HFFc6 (cell line): ENCODE measurements at regions not wholly inside any gene's neighbourhood (a gene's known extent, or its start where the extent isn't known, plus 50 kb on each side); places are given as distances from the start of the nearest gene placed in this dataset.

Experiments used
- DNase-seq: peaks from one replicate; pipeline ENCODE4 v3.0.0-alpha.2; 2018
- H3K27ac Mint-ChIP-seq: 2 replicates; pipeline ENCODE4 v1.8.0; 2020; ENCODE audit warnings: mild to moderate bottlenecking, mixed read lengths
- H3K27me3 Mint-ChIP-seq: 2 replicates; pipeline ENCODE4 v1.8.0; 2021; ENCODE audit warnings: mild to moderate bottlenecking, moderate library complexity, mixed read lengths; ENCODE audit not compliant: insufficient read depth
- H3K36me3 Mint-ChIP-seq: 2 replicates; pipeline ENCODE4 v1.8.0; 2021; ENCODE audit warnings: low read depth, mixed read lengths
- H3K4me1 Mint-ChIP-seq: 2 replicates; pipeline ENCODE4 v1.8.0; 2020; ENCODE audit warnings: low read depth, mixed read lengths
- H3K4me3 Mint-ChIP-seq: 2 replicates; pipeline ENCODE4 v1.8.0; 2020; ENCODE audit warnings: mild to moderate bottlenecking, moderate library complexity, mixed read lengths
- H3K9me3 Mint-ChIP-seq: 2 replicates; pipeline ENCODE4 v1.8.0; 2020; ENCODE audit warnings: mild to moderate bottlenecking, mixed read lengths
- CTCF ChIP-seq: fragments of 200-600 bp; sonication (generic); IDR thresholded peaks from 2 replicates; pipeline ENCODE4 v1.5.0; 2021; ENCODE audit warnings: antibody characterized with exemption, mild to moderate bottlenecking

GRCh38 chr10:10527861-10528562 is 489.7 kb upstream of the CELF2 start:
- TF ChIP-seq CTCF: no peak
- Mint-ChIP-seq H3K36me3 (no peaks in the 10 kb centered on the region), H3K27me3 (no peaks in the 10 kb centered on the region), H3K27ac (no peak overlapping the region), H3K4me1 (no peaks in the 10 kb centered on the region), H3K4me3 (no peak overlapping the region), H3K9me3 (peaks cover 37% of the 10 kb centered on the region)
- DNase-seq: no peak

- Mint-ChIP-seq H3K27ac (no peak overlapping the region), H3K27me3 (no peaks in the 10 kb centered on the region)
Measured at GRCh38 chr10:10528563-10528910, 489.1 kb upstream of the CELF2 start.

GRCh38 chr10:10530313-10530712 is 487.4 kb upstream of the CELF2 start:
- no peak overlapping the region for H3K4me3 Mint-ChIP-seq
- H3K9me3 Mint-ChIP-seq: peaks cover 41% of the 10 kb centered on the region
- TF ChIP-seq CTCF: no peak
- no peak for DNase-seq
- H3K27ac Mint-ChIP-seq: no peak overlapping the region
- no peaks in the 10 kb centered on the region for H3K4me1 Mint-ChIP-seq
- no peaks in the 10 kb centered on the region for H3K36me3 Mint-ChIP-seq
- H3K27me3 Mint-ChIP-seq: peaks cover 2% of the 10 kb centered on the region

More at GRCh38 chr10:10528563-10528910, 489.1 kb upstream of the CELF2 start:
- Mint-ChIP-seq H3K9me3 (peaks cover 40% of the 10 kb centered on the region), H3K4me3 (no peak overlapping the region), H3K4me1 (no peaks in the 10 kb centered on the region), H3K36me3 (no peaks in the 10 kb centered on the region)
- TF ChIP-seq CTCF: no peak
- no peak for DNase-seq

- TF ChIP-seq CTCF: no peak
- H3K9me3 Mint-ChIP-seq: peaks cover 51% of the 10 kb centered on the region
- no peaks in the 10 kb centered on the region for H3K36me3 Mint-ChIP-seq
- H3K27ac Mint-ChIP-seq: no peak overlapping the region
- no peaks in the 10 kb centered on the region for H3K4me1 Mint-ChIP-seq
- H3K27me3 Mint-ChIP-seq: peaks cover 2% of the 10 kb centered on the region
- no peak overlapping the region for H3K4me3 Mint-ChIP-seq
- DNase-seq: no peak
Measured at GRCh38 chr10:10532236-10532635, 485.4 kb upstream of the CELF2 start.

- no peaks in the 10 kb centered on the region for H3K36me3 Mint-ChIP-seq
- H3K27me3 Mint-ChIP-seq: peaks cover 2% of the 10 kb centered on the region
- no peak for TF ChIP-seq CTCF
- H3K27ac Mint-ChIP-seq: no peak overlapping the region
- H3K4me1 Mint-ChIP-seq: no peaks in the 10 kb centered on the region
- no peak for DNase-seq
- no peak overlapping the region for H3K4me3 Mint-ChIP-seq
- H3K9me3 Mint-ChIP-seq: peaks cover 46% of the 10 kb centered on the region
Measured at GRCh38 chr10:10532826-10533225, 484.8 kb upstream of the CELF2 start.
